SK-N-SH (cell line): ENCODE measurements at regions not wholly inside any gene's neighbourhood (a gene's known extent, or its start where the extent isn't known, plus 50 kb on each side); places are given as distances from the start of the nearest gene placed in this dataset.

Experiments
- CTCF ChIA-PET: fragments of 300-600, 350-600 bp; formaldehyde crosslinking; extraction: SDS; loops from one replicate; lab custom pipeline; 2021; lab: Yijun Ruan, JAX
- POLR2A ChIA-PET: fragments of 350-600 bp; sonication (Branson Sonifier 250); formaldehyde crosslinking; extraction: SDS; loops from one replicate; lab custom pipeline; 2020; ENCODE audit warnings: antibody characterized with exemption, inconsistent platforms; lab: Yijun Ruan, JAX
- DNase-seq: peaks from one replicate; pipeline ENCODE4 v3.0.0; 2012
- H2AFZ ChIP-seq: fragments of 200-600 bp; sonication (generic); 2 replicates; pipeline ENCODE4 v1.8.1; 2016; ENCODE audit warnings: antibody characterized with exemption, mild to moderate bottlenecking, low read depth
- H3F3A ChIP-seq: fragments of 200-600 bp; sonication (generic); replicated peaks from 2 replicates; pipeline ENCODE3; 2016; ENCODE audit warnings: antibody characterized with exemption, mild to moderate bottlenecking; ENCODE audit not compliant: insufficient read depth
- H3K27ac ChIP-seq, 2 experiments: fragments of 200-500 bp in 1 of 2; fragments of 200-600 bp in 1 of 2; sonication (Bioruptor generic) in 1 of 2; sonication (generic), shearing (Covaris generic) in 1 of 2; 2 replicates each; pipeline versions ENCODE4 v1.5.1 to v1.6.1; 2014 to 2016; ENCODE audit warnings: low read depth in 2 of 2, inconsistent platforms in 1 of 2, low read length in 1 of 2, mild to moderate bottlenecking in 1 of 2, mixed read lengths in 1 of 2
- H3K27me3 ChIP-seq: fragments of 200-600 bp; sonication (generic), shearing (Covaris generic); 2 replicates; pipeline ENCODE4 v1.6.1; 2016; ENCODE audit warnings: mixed run types; ENCODE audit not compliant: insufficient read depth
- H3K36me3 ChIP-seq, 2 experiments: fragments of 200-500 bp in 1 of 2; fragments of 200-600 bp in 1 of 2; sonication (Bioruptor generic) in 1 of 2; sonication (generic) in 1 of 2; replicated peaks in 1 of 2; 2 replicates each; pipeline versions ENCODE3 to v1.5.1; 2014 to 2016; ENCODE audit warnings: low read length in 1 of 2, mild to moderate bottlenecking in 1 of 2; ENCODE audit not compliant: insufficient read depth in 2 of 2, control insufficient read depth in 1 of 2
- H3K4me1 ChIP-seq, 2 experiments: fragments of 200-500 bp in 1 of 2; fragments of 200-600 bp in 1 of 2; sonication (Bioruptor generic) in 1 of 2; sonication (generic), shearing (Covaris generic) in 1 of 2; 2 replicates each; pipeline versions ENCODE4 v1.5.1 to v1.6.1; 2014 to 2016; ENCODE audit warnings: low read depth in 1 of 2, low read length in 1 of 2, mixed run types in 1 of 2; ENCODE audit not compliant: insufficient read depth in 2 of 2, control insufficient read depth in 1 of 2
- H3K4me2 ChIP-seq: fragments of 200-600 bp; sonication (generic), shearing (Covaris generic); 2 replicates; pipeline ENCODE4 v1.6.1; 2017; ENCODE audit warnings: mixed run types
- H3K4me3 ChIP-seq, 2 experiments: fragments of 200-500 bp in 1 of 2; fragments of 200-600 bp in 1 of 2; sonication (Bioruptor generic) in 1 of 2; sonication (generic), shearing (Covaris generic) in 1 of 2; 2 replicates each; pipeline versions ENCODE4 v1.5.1 to v1.8.1; 2014 to 2016; ENCODE audit warnings: low read depth in 2 of 2, inconsistent platforms in 1 of 2, low read length in 1 of 2, mild to moderate bottlenecking in 1 of 2, mixed read lengths in 1 of 2, moderate library complexity in 1 of 2
- H3K79me2 ChIP-seq: fragments of 200-600 bp; sonication (generic); 2 replicates; pipeline ENCODE4 v1.8.1; 2017; ENCODE audit warnings: mild to moderate bottlenecking; ENCODE audit not compliant: insufficient read depth
- H3K9ac ChIP-seq: fragments of 200-600 bp; sonication (generic); 2 replicates; pipeline ENCODE4 v1.6.1; 2017; ENCODE audit warnings: mixed run types
- H3K9me2 ChIP-seq: fragments of 200-600 bp; sonication (generic); 2 replicates; pipeline ENCODE4 v1.6.1; 2017; ENCODE audit warnings: mixed run types
- H3K9me3 ChIP-seq: fragments of 200-600 bp; sonication (generic); 2 replicates; pipeline ENCODE4 v1.6.1; 2017; ENCODE audit warnings: mixed run types, mild to moderate bottlenecking, moderate library complexity
- H4K20me1 ChIP-seq: fragments of 200-600 bp; sonication (generic); 2 replicates; pipeline ENCODE4 v1.6.1; 2017; ENCODE audit warnings: mild to moderate bottlenecking, mixed run types; ENCODE audit not compliant: insufficient read depth
- CHD2 ChIP-seq: fragments of 150-350 bp; IDR thresholded peaks from 2 replicates; pipeline ENCODE4 v1.6.1; 2018; ENCODE audit warnings: low read length; ENCODE audit not compliant: partially characterized antibody
- EZH2phosphoT487 ChIP-seq: fragments of 200-600 bp; sonication (generic); IDR thresholded peaks from 2 replicates; pipeline ENCODE4 v1.6.1; 2017; ENCODE audit warnings: low read depth, mixed run types, mild to moderate bottlenecking, antibody characterized with exemption, moderate library complexity, borderline replicate concordance
- FOSL2 ChIP-seq: IDR thresholded peaks from 2 replicates; pipeline ENCODE4 v1.4.0; 2012; ENCODE audit warnings: low read depth, mild to moderate bottlenecking, moderate library complexity, borderline replicate concordance
- FOXJ3 ChIP-seq: sonication (generic); formaldehyde crosslinking; IDR thresholded peaks from 2 replicates; pipeline ENCODE4 v1.5.1; 2020; ENCODE audit warnings: mild to moderate bottlenecking, missing genetic modification reagents
- JUND ChIP-seq: IDR thresholded peaks from 2 replicates; pipeline ENCODE4 v1.4.0; 2012
- MEF2A ChIP-seq: IDR thresholded peaks from 2 replicates; pipeline ENCODE4 v1.4.0; 2012; ENCODE audit warnings: low read depth, borderline replicate concordance
- MXI1 ChIP-seq: IDR thresholded peaks from 2 replicates; pipeline ENCODE4 v1.6.1; 2012; ENCODE audit warnings: mild to moderate bottlenecking, low read depth, low read length, improper control_type of control experiment
- POLR2AphosphoS5 ChIP-seq: IDR thresholded peaks from 2 replicates; pipeline ENCODE4 v1.6.1; 2012; ENCODE audit warnings: low read depth, low read length
- RAD21 ChIP-seq: IDR thresholded peaks from 2 replicates; pipeline ENCODE4 v1.6.1; 2012; ENCODE audit warnings: mild to moderate bottlenecking, low read length
- RCOR1 ChIP-seq: fragments of 150-350 bp; IDR thresholded peaks from 2 replicates; pipeline ENCODE4 v1.6.1; 2017; ENCODE audit warnings: antibody characterized with exemption, low read length
- RFX5 ChIP-seq: IDR thresholded peaks from 2 replicates; pipeline ENCODE4 v1.6.1; 2012; ENCODE audit warnings: mild to moderate bottlenecking, improper control_type of control experiment, low read length
- RXRA ChIP-seq: IDR thresholded peaks from 2 replicates; pipeline ENCODE4 v1.4.0; 2012; ENCODE audit warnings: low read depth, mild to moderate bottlenecking, borderline replicate concordance
- TAF1 ChIP-seq: IDR thresholded peaks from 2 replicates; pipeline ENCODE4 v1.6.1; 2012; ENCODE audit warnings: low read depth, mild to moderate bottlenecking, low read length, moderate library complexity, borderline replicate concordance
- TEAD4 ChIP-seq: IDR thresholded peaks from 2 replicates; pipeline ENCODE4 v1.4.0; 2012; ENCODE audit warnings: mild to moderate bottlenecking, borderline replicate concordance; ENCODE audit not compliant: insufficient read depth
- TF ChIP-seq, protein P1 (sequence below): fragments of 150-350 bp; IDR thresholded peaks from 2 replicates; pipeline ENCODE4 v1.6.1; 2017; ENCODE audit warnings: antibody characterized with exemption, low read length, low read depth, borderline replicate concordance
- TF ChIP-seq, protein P2 (sequence below): fragments of 200-600 bp; sonication (generic); IDR thresholded peaks from 2 replicates; pipeline ENCODE4 v1.6.1; 2017; ENCODE audit warnings: antibody characterized with exemption, mild to moderate bottlenecking, moderate library complexity
- TF ChIP-seq, protein P3 (sequence below): IDR thresholded peaks from 2 replicates; pipeline ENCODE4 v1.6.1; 2012; ENCODE audit warnings: mild to moderate bottlenecking, low read depth, low read length, moderate library complexity
- TF ChIP-seq, protein P4 (sequence below): fragments of 150-350 bp; IDR thresholded peaks from 2 replicates; pipeline ENCODE4 v1.6.1; 2016; ENCODE audit warnings: mild to moderate bottlenecking, low read depth, low read length
- TF ChIP-seq, protein P5 (sequence below): IDR thresholded peaks from 2 replicates; pipeline ENCODE4 v1.4.0; 2012; ENCODE audit warnings: low read depth
- TF ChIP-seq, protein P6 (sequence below): IDR thresholded peaks from 2 replicates; pipeline ENCODE4; 2012

DNA sequence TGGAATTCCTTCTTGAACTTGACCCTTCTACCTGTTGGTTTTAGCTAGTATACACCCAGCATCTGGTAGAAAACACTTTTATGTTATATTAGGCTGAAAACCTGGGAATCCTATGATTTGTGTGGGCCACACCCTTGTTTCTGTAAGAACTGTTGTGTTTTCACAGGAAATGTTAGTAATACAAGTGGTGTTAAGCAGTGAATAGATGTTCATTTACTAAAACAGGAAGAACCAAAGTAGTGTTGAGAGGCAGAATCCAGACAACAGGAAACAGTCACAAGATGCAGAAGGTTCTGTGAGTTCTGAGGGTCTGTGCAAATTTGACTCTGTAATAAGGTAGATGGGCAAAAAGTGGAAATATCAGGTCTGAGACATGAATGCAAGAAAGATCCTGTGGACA lies 73.0 kb upstream of the RAI14 start:
- no peak overlapping the region for H3K27ac ChIP-seq
- H3K9me2 ChIP-seq, result no peaks in the 10 kb centered on the region
- peaks cover 0 to 16% of the 10 kb centered on the region in 2 experiments; a peak in 3 of 4 replicates for H3K4me1 ChIP-seq
- CTCF ChIA-PET, result no interaction called here
- TF ChIP-seq RFX5 (no peak), RCOR1 (no peak), POLR2AphosphoS5 (no peak), CHD2 (no peak), RAD21 (no peak), RXRA (no peak), JUND (no peak), FOSL2 (no peak), FOXJ3 (CRISPR knock-in tag) (no peak), MXI1 (no peak), EZH2phosphoT487 (no peak), TEAD4 (no peak), MEF2A (no peak), TAF1 (no peak)
- TF ChIP-seq, protein P1, sequence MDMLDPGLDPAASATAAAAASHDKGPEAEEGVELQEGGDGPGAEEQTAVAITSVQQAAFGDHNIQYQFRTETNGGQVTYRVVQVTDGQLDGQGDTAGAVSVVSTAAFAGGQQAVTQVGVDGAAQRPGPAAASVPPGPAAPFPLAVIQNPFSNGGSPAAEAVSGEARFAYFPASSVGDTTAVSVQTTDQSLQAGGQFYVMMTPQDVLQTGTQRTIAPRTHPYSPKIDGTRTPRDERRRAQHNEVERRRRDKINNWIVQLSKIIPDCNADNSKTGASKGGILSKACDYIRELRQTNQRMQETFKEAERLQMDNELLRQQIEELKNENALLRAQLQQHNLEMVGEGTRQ, result no peak
- TF ChIP-seq, protein P2, sequence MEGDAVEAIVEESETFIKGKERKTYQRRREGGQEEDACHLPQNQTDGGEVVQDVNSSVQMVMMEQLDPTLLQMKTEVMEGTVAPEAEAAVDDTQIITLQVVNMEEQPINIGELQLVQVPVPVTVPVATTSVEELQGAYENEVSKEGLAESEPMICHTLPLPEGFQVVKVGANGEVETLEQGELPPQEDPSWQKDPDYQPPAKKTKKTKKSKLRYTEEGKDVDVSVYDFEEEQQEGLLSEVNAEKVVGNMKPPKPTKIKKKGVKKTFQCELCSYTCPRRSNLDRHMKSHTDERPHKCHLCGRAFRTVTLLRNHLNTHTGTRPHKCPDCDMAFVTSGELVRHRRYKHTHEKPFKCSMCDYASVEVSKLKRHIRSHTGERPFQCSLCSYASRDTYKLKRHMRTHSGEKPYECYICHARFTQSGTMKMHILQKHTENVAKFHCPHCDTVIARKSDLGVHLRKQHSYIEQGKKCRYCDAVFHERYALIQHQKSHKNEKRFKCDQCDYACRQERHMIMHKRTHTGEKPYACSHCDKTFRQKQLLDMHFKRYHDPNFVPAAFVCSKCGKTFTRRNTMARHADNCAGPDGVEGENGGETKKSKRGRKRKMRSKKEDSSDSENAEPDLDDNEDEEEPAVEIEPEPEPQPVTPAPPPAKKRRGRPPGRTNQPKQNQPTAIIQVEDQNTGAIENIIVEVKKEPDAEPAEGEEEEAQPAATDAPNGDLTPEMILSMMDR, result no peak
- TF ChIP-seq, protein P3, sequence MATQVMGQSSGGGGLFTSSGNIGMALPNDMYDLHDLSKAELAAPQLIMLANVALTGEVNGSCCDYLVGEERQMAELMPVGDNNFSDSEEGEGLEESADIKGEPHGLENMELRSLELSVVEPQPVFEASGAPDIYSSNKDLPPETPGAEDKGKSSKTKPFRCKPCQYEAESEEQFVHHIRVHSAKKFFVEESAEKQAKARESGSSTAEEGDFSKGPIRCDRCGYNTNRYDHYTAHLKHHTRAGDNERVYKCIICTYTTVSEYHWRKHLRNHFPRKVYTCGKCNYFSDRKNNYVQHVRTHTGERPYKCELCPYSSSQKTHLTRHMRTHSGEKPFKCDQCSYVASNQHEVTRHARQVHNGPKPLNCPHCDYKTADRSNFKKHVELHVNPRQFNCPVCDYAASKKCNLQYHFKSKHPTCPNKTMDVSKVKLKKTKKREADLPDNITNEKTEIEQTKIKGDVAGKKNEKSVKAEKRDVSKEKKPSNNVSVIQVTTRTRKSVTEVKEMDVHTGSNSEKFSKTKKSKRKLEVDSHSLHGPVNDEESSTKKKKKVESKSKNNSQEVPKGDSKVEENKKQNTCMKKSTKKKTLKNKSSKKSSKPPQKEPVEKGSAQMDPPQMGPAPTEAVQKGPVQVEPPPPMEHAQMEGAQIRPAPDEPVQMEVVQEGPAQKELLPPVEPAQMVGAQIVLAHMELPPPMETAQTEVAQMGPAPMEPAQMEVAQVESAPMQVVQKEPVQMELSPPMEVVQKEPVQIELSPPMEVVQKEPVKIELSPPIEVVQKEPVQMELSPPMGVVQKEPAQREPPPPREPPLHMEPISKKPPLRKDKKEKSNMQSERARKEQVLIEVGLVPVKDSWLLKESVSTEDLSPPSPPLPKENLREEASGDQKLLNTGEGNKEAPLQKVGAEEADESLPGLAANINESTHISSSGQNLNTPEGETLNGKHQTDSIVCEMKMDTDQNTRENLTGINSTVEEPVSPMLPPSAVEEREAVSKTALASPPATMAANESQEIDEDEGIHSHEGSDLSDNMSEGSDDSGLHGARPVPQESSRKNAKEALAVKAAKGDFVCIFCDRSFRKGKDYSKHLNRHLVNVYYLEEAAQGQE, result no peak
- TF ChIP-seq, protein P4, sequence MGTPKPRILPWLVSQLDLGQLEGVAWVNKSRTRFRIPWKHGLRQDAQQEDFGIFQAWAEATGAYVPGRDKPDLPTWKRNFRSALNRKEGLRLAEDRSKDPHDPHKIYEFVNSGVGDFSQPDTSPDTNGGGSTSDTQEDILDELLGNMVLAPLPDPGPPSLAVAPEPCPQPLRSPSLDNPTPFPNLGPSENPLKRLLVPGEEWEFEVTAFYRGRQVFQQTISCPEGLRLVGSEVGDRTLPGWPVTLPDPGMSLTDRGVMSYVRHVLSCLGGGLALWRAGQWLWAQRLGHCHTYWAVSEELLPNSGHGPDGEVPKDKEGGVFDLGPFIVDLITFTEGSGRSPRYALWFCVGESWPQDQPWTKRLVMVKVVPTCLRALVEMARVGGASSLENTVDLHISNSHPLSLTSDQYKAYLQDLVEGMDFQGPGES, result no peak
- TF ChIP-seq, protein P5, sequence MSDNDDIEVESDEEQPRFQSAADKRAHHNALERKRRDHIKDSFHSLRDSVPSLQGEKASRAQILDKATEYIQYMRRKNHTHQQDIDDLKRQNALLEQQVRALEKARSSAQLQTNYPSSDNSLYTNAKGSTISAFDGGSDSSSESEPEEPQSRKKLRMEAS, result no peak
- TF ChIP-seq, protein P6, sequence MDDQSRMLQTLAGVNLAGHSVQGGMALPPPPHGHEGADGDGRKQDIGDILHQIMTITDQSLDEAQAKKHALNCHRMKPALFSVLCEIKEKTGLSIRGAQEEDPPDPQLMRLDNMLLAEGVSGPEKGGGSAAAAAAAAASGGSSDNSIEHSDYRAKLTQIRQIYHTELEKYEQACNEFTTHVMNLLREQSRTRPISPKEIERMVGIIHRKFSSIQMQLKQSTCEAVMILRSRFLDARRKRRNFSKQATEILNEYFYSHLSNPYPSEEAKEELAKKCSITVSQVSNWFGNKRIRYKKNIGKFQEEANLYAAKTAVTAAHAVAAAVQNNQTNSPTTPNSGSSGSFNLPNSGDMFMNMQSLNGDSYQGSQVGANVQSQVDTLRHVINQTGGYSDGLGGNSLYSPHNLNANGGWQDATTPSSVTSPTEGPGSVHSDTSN, result no peak
- TF ChIP-seq, all 33 proteins: peak for 0
- POLR2A ChIA-PET, result no interaction called here
- no peak overlapping the region for H3K4me3 ChIP-seq
- H3F3A ChIP-seq, result peaks cover 7% of the 10 kb centered on the region
- H2AFZ ChIP-seq, result no peak overlapping the region
- H3K27me3 ChIP-seq, result no peaks in the 10 kb centered on the region
- no peak for DNase-seq
- no peaks in the 10 kb centered on the region for H3K9me3 ChIP-seq
- H3K36me3 ChIP-seq, result no peaks in the 10 kb centered on the region
- no peak overlapping the region for H3K9ac ChIP-seq
- H3K4me2 ChIP-seq, result no peak overlapping the region
- H4K20me1 ChIP-seq, result no peaks in the 10 kb centered on the region
- no peaks in the 10 kb centered on the region for H3K79me2 ChIP-seq
